ENCODE measurements at regions not wholly inside any gene's neighbourhood (a gene's known extent, or its start where the extent isn't known, plus 50 kb on each side); places are given as distances from the start of the nearest gene placed in this dataset.

GRCh38 chr9:89706086-89706485 is 101.3 kb downstream of the GADD45G start:
- TF ChIP-seq, protein P1, sequence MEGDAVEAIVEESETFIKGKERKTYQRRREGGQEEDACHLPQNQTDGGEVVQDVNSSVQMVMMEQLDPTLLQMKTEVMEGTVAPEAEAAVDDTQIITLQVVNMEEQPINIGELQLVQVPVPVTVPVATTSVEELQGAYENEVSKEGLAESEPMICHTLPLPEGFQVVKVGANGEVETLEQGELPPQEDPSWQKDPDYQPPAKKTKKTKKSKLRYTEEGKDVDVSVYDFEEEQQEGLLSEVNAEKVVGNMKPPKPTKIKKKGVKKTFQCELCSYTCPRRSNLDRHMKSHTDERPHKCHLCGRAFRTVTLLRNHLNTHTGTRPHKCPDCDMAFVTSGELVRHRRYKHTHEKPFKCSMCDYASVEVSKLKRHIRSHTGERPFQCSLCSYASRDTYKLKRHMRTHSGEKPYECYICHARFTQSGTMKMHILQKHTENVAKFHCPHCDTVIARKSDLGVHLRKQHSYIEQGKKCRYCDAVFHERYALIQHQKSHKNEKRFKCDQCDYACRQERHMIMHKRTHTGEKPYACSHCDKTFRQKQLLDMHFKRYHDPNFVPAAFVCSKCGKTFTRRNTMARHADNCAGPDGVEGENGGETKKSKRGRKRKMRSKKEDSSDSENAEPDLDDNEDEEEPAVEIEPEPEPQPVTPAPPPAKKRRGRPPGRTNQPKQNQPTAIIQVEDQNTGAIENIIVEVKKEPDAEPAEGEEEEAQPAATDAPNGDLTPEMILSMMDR (IDR thresholded peaks at IDR 0.05) = no peak
- DNase-seq (ENCODE audit: low spot score in 2 of 2) = no peak
- H3K4me1 ChIP-seq = no peaks in the 10 kb centered on the region
- H3K27ac ChIP-seq = no peak overlapping the region
- intact Hi-C loops (cut with DNase I) = no loop called here
- no peaks in the 10 kb centered on the region for H3K27me3 ChIP-seq
- no peaks in the 10 kb centered on the region for H3K36me3 ChIP-seq
- H3K9me3 ChIP-seq = no peaks in the 10 kb centered on the region
- H3K4me3 ChIP-seq = no peak overlapping the region

DNA sequence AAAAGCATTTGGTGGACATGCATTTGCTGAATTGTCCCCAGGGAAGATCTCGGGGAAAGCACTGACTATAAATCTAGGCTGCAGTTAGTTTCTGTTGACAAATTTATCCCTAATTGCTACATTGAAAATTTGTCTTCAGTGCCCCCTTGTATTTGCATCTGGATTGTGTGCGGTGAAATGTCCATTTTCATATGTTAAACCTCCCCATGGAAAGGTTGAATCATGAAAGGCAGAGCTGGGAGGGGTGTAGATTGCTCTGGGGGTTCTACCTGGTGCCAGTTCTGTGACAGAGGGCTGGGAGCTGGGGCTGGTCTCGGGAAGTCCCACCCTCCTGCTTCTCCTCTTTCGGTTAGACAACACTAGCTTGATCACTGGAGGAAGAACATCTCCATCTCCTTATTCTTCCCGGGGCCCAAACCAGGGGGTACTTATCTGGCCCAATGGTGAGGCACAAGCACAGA is 101.9 kb downstream of the GADD45G start:
- no peak for DNase-seq (ENCODE audit: low spot score in 2 of 2)
- no peaks in the 10 kb centered on the region for H3K4me1 ChIP-seq
- H3K27me3 ChIP-seq = no peaks in the 10 kb centered on the region
- no peak overlapping the region for H3K27ac ChIP-seq
- H3K36me3 ChIP-seq = no peaks in the 10 kb centered on the region
- H3K9me3 ChIP-seq = no peaks in the 10 kb centered on the region
- TF ChIP-seq, protein P1 (IDR thresholded peaks at IDR 0.05) = no peak
- intact Hi-C loops (cut with DNase I) = no loop called here
- no peak overlapping the region for H3K4me3 ChIP-seq

DNA sequence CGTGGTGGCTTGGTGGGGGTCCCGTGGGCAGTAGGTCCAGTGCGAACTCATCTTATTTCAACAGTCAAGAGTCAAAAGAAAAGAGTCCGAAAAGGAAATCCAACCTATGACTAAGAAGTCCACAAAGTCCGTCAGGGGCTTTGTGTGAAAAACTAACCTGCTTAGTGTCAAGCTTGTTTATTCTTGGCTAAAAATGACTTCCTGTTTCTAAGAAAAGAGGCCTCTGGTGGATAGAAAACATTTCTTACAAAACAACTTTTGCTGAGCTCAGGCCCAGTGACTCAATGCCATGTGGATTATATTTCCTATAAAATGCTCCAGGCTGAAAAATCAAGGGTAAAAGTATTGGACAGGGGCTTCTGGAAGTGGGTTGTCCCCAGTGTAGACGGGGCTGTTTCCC is 105.9 kb downstream of the GADD45G start:
- intact Hi-C loops (cut with DNase I) = no loop called here
- Histone ChIP-seq H3K4me1 (no peaks in the 10 kb centered on the region), H3K4me3 (no peak overlapping the region), H3K9me3 (no peaks in the 10 kb centered on the region), H3K27me3 (no peaks in the 10 kb centered on the region), H3K27ac (no peak overlapping the region), H3K36me3 (no peaks in the 10 kb centered on the region)
- DNase-seq (ENCODE audit: low spot score in 2 of 2) = no peak
- TF ChIP-seq, protein P1 (IDR thresholded peaks at IDR 0.05) = no peak

- Histone ChIP-seq H3K36me3 (no peaks in the 10 kb centered on the region), H3K27ac (no peak overlapping the region), H3K4me3 (no peak overlapping the region), H3K9me3 (no peaks in the 10 kb centered on the region), H3K4me1 (no peaks in the 10 kb centered on the region), H3K27me3 (no peaks in the 10 kb centered on the region)
- no peak for DNase-seq (ENCODE audit: low spot score in 2 of 2)
- TF ChIP-seq, protein P1 (IDR thresholded peaks at IDR 0.05) = no peak
- intact Hi-C loops (cut with DNase I) = no loop called here
Measured at GRCh38 chr9:89711866-89712265, 107.1 kb downstream of the GADD45G start.

DNA sequence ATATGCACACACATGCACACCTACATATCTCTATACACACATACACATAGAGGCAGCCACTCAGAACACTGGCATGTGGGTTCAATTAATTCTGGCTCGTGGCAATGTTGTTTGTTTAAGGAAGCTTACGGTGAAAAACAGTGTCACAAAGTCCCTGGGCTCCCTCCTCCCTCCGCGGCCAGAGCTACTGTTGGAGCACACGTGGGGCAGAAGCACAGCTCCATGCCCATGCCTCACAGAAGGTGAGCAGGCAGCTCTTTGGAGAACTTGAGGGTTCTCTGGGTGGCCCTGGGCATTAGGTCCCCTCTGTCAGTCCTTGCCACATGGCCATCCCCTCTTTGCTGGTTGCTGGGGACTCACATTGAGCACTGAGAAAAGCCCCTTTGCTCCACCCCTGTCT is 107.5 kb downstream of the GADD45G start:
- no peaks in the 10 kb centered on the region for H3K27me3 ChIP-seq
- H3K27ac ChIP-seq = no peak overlapping the region
- H3K9me3 ChIP-seq = no peaks in the 10 kb centered on the region
- no peak for DNase-seq (ENCODE audit: low spot score in 2 of 2)
- H3K4me3 ChIP-seq = no peak overlapping the region
- no peaks in the 10 kb centered on the region for H3K36me3 ChIP-seq
- no peaks in the 10 kb centered on the region for H3K4me1 ChIP-seq
- TF ChIP-seq, protein P1 (IDR thresholded peaks at IDR 0.05) = no peak
- intact Hi-C loops (cut with DNase I) = no loop called here

DNA sequence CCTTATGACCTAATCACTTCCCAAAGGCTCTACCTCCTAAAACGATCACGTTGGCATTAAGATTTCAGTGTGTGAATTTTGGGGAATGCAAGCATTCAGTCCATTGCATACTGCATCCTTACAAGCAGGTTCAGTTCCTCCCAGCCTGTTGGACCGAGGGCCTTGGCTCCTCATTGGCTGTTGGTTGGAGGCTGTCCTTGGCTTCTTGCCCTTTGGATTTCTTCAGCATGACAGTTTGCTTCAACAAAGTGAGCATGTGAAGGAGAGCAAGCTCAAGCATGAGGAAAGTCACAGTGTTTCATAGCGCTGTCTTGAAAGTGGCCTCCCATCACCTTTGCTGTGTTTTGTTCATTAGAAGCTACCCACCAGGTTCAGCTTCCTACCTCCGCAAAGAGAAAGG is 109.5 kb downstream of the GADD45G start:
- no peaks in the 10 kb centered on the region for H3K36me3 ChIP-seq
- intact Hi-C loops (cut with DNase I) = no loop called here
- no peaks in the 10 kb centered on the region for H3K4me1 ChIP-seq
- H3K4me3 ChIP-seq = no peak overlapping the region
- no peak overlapping the region for H3K27ac ChIP-seq
- no peaks in the 10 kb centered on the region for H3K27me3 ChIP-seq
- TF ChIP-seq, protein P1 (IDR thresholded peaks at IDR 0.05) = no peak
- no peak for DNase-seq (ENCODE audit: low spot score in 2 of 2)
- H3K9me3 ChIP-seq = peaks cover 0 to 3% of the 10 kb centered on the region in 2 donors

All from ascending aorta (tissue), 2 donors.